Heart left ventricle (tissue), 13 donors: ENCODE measurements at regions not wholly inside any gene's neighbourhood (a gene's known extent, or its start where the extent isn't known, plus 50 kb on each side); places are given as distances from the start of the nearest gene placed in this dataset.

Source experiments
- POLR2A ChIP-seq, 2 donors: fragments of 450-650 bp; IDR thresholded peaks; one replicate each; pipeline ENCODE4 v1.6.1; 2017; ENCODE audit warnings: antibody characterized with exemption in 2 of 2, mild to moderate bottlenecking in 2 of 2, moderate library complexity in 2 of 2
- TF ChIP-seq, protein P1 (sequence below), 12 donors: fragments of 200-600 bp; sonication (generic) in 4 of 12; IDR thresholded peaks; one replicate each; pipeline versions ENCODE4 v1.5.0 to v1.8.0; 2018 to 2022; ENCODE audit warnings: antibody characterized with exemption in 12 of 12, mild to moderate bottlenecking in 5 of 12
- donor health status: ischemic (EF 13 %, LVEDD 7.1; RV severe dilation, severe dysfunction).
- donor health status: DM: no; HTN: yes; CAD: no.
- donor health status: DM: no; HTN: no; CAD: no.
- donor health status: ischemic (EF 25% LVEDD 6.9; RV normal size, moderate dysfunction).
- donor health status: ischemic (EF 25% LVEDD 5.7; RV mildly dilated, moderate dysfunction).
- donor health status: ischemic (EF 35%, LVEDD 5.7; RV mildly dilated, moderate dysfunction).
- donor health status: nonischemic (EF 11% LVEDD 7.7; RV severe dilation, severe dysfunction).
- donor health status: DM: yes; HTN: yes; CAD: no.
- donor health status: PGD.
- donor health status: ischemic (EF 29% LVEDD 5.4; RV normal size, mild dysfunction).
- donor health status: nonischemic (EF 23%, LVEDD 6.1; RV moderate dilation, normal function).

DNA sequence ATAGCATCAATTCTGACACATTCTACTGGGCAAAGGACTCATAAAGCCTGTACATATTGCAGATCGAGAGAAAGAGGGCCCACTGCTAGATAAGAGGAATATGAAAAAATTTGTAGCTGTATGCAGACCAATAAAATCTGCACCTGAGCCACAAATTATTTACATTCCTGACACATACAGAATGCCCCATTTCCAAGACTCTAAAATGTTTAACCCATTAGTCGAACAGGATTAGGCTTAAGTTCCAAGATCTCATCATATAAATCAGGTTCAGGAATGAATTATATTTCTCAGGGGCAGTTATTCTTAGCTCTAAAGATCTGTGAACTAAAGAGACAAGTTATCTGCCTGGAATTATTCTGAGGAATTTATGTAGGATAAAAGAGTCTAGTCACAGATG is 1615.8 kb downstream of the ARAP2 start:
- TF ChIP-seq, protein P1, sequence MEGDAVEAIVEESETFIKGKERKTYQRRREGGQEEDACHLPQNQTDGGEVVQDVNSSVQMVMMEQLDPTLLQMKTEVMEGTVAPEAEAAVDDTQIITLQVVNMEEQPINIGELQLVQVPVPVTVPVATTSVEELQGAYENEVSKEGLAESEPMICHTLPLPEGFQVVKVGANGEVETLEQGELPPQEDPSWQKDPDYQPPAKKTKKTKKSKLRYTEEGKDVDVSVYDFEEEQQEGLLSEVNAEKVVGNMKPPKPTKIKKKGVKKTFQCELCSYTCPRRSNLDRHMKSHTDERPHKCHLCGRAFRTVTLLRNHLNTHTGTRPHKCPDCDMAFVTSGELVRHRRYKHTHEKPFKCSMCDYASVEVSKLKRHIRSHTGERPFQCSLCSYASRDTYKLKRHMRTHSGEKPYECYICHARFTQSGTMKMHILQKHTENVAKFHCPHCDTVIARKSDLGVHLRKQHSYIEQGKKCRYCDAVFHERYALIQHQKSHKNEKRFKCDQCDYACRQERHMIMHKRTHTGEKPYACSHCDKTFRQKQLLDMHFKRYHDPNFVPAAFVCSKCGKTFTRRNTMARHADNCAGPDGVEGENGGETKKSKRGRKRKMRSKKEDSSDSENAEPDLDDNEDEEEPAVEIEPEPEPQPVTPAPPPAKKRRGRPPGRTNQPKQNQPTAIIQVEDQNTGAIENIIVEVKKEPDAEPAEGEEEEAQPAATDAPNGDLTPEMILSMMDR (IDR thresholded peaks at IDR 0.05): no peak
- no peak for TF ChIP-seq POLR2A (IDR thresholded peaks at IDR 0.05)
